ENCODE measurements at regions not wholly inside any gene's neighbourhood (a gene's known extent, or its start where the extent isn't known, plus 50 kb on each side); places are given as distances from the start of the nearest gene placed in this dataset.

GRCh38 chr14:87630846-87631245 lies 362.1 kb downstream of the GALC start:
- no peak for TF ChIP-seq CTCF (IDR thresholded peaks at IDR 0.05; ENCODE audit: insufficient read depth, low read length, poor library complexity, severe bottlenecking)
- no peak overlapping the region for H3K4me3 ChIP-seq (replicated peaks; ENCODE audit: low read depth, low read length)
- DNase-seq (ENCODE audit: extremely low read depth, insufficient read length): no peak
- H3K27me3 ChIP-seq (replicated peaks; ENCODE audit: control insufficient read depth, insufficient read depth, low read length): no peaks in the 10 kb centered on the region
- no peaks in the 10 kb centered on the region for H3K36me3 ChIP-seq (ENCODE audit: control insufficient read depth, insufficient read depth, low read length)

GRCh38 chr14:87629788-87630187 lies 363.2 kb downstream of the GALC start:
- no peaks in the 10 kb centered on the region for H3K36me3 ChIP-seq (ENCODE audit: control insufficient read depth, insufficient read depth, low read length)
- no peak for DNase-seq (ENCODE audit: extremely low read depth, insufficient read length)
- no peak for TF ChIP-seq CTCF (IDR thresholded peaks at IDR 0.05; ENCODE audit: insufficient read depth, low read length, poor library complexity, severe bottlenecking)
- no peak overlapping the region for H3K4me3 ChIP-seq (replicated peaks; ENCODE audit: low read depth, low read length)
- H3K27me3 ChIP-seq (replicated peaks; ENCODE audit: control insufficient read depth, insufficient read depth, low read length): no peaks in the 10 kb centered on the region

- DNase-seq (ENCODE audit: extremely low read depth, insufficient read length): no peak
- Histone ChIP-seq H3K36me3 (ENCODE audit: control insufficient read depth, insufficient read depth, low read length) (no peaks in the 10 kb centered on the region), H3K27me3 (replicated peaks; ENCODE audit: control insufficient read depth, insufficient read depth, low read length) (no peaks in the 10 kb centered on the region), H3K4me3 (replicated peaks; ENCODE audit: low read depth, low read length) (no peak overlapping the region)
- no peak for TF ChIP-seq CTCF (IDR thresholded peaks at IDR 0.05; ENCODE audit: insufficient read depth, low read length, poor library complexity, severe bottlenecking)
Measured at GRCh38 chr14:87628780-87629179, 364.2 kb downstream of the GALC start.

- no peak for DNase-seq (ENCODE audit: extremely low read depth, insufficient read length)
- no peak overlapping the region for H3K4me3 ChIP-seq (replicated peaks; ENCODE audit: low read depth, low read length)
- no peak for TF ChIP-seq CTCF (IDR thresholded peaks at IDR 0.05; ENCODE audit: insufficient read depth, low read length, poor library complexity, severe bottlenecking)
- no peaks in the 10 kb centered on the region for H3K27me3 ChIP-seq (replicated peaks; ENCODE audit: control insufficient read depth, insufficient read depth, low read length)
- H3K36me3 ChIP-seq (ENCODE audit: control insufficient read depth, insufficient read depth, low read length): no peaks in the 10 kb centered on the region
Measured at GRCh38 chr14:87628129-87628528, 364.9 kb downstream of the GALC start.

GRCh38 chr14:87626266-87626665 lies 366.7 kb downstream of the GALC start:
- H3K36me3 ChIP-seq (ENCODE audit: control insufficient read depth, insufficient read depth, low read length): no peaks in the 10 kb centered on the region
- TF ChIP-seq CTCF (IDR thresholded peaks at IDR 0.05; ENCODE audit: insufficient read depth, low read length, poor library complexity, severe bottlenecking): no peak
- H3K27me3 ChIP-seq (replicated peaks; ENCODE audit: control insufficient read depth, insufficient read depth, low read length): no peaks in the 10 kb centered on the region

GRCh38 chr14:87623616-87624015 lies 369.4 kb downstream of the GALC start:
- Histone ChIP-seq H3K27me3 (replicated peaks; ENCODE audit: control insufficient read depth, insufficient read depth, low read length) (no peaks in the 10 kb centered on the region), H3K4me3 (replicated peaks; ENCODE audit: low read depth, low read length) (no peak overlapping the region), H3K36me3 (ENCODE audit: control insufficient read depth, insufficient read depth, low read length) (no peaks in the 10 kb centered on the region)
- no peak for TF ChIP-seq CTCF (IDR thresholded peaks at IDR 0.05; ENCODE audit: insufficient read depth, low read length, poor library complexity, severe bottlenecking)
- no peak for DNase-seq (ENCODE audit: extremely low read depth, insufficient read length)

More at GRCh38 chr14:87626266-87626665, 366.7 kb downstream of the GALC start:
- no peak overlapping the region for H3K4me3 ChIP-seq (replicated peaks; ENCODE audit: low read depth, low read length)
- DNase-seq (ENCODE audit: extremely low read depth, insufficient read length): no peak
